GM21367 (cell line): ENCODE measurements at regions not wholly inside any gene's neighbourhood (a gene's known extent, or its start where the extent isn't known, plus 50 kb on each side); places are given as distances from the start of the nearest gene placed in this dataset.
"Not testable (repeated sequence)": the region's sequence is repeated elsewhere in the genome, so short reads cannot be mapped to it uniquely, and the experiment has no call there.

Source experiments
- ATAC-seq: cut with Tn5 transposase; IDR thresholded peaks from one replicate; pipeline ENCODE4 v1.9.1; 2021; ENCODE audit not compliant: unreplicated experiment

GRCh38 chr22:48782811-48783511, 1044.7 kb downstream of the BRD1 start:
- ATAC-seq: no peak

DNA sequence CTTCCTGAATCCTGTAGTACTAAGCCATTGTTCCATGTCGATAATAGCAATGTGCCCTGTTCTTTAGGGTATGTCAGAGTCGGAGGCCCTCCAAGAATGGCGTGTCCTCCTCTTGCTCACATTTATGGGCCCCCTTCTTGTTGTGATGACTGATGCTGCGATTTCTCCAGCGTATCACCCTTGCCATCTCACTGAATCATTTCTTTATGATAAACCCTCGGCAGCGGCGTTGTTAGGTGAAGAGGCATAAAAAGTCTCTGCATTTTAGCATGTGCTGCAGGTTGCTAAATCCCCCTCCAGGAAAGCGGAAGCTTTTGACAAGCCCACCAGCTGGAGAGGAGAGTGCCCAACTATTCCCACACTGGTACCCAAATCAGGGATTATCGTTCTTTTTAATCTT, 1045.3 kb downstream of the BRD1 start:
- ATAC-seq: no peak

DNA sequence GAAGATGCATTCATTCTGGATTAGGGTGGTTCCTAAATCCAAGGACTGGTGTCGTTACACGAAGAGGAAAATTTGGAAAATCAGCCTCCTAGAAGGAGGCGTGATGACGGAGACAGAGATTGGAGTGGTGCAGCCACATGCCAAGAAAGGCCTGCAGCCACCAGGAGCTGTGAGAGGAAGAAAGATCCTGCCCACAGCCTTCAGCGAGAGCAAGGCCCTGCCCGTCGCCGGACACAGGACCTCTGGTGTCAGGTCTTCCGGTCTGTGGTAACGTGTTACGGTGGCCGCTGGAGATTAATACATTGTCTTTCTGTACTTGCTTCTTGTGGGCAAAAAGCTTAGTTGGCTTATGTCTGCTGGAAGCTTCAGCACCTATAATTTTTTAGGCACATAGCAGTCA, 1045.8 kb downstream of the BRD1 start:
- ATAC-seq: no peak

DNA sequence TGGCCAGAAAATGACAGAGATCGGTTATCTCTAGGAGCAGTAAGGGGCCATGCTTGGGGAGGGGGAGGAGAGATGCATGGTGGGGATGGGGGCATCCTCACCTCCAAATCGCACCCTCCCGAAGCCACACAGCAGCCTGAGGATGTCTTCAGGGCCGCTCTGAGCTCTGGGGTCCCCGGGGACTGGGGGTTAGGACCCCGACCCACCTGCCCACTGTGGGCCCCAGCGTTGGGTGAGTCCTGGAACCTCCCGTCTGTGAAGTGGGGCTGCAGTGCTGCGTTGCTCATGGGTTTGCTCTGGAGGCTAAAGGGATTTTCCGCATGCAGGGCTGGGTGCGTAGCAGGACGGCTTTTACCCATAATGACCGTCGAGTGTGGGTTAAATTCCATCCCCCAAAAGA, 1046.3 kb downstream of the BRD1 start:
- no peak for ATAC-seq

GRCh38 chr22:48780597-48781277, 1046.9 kb downstream of the BRD1 start:
- no peak for ATAC-seq

DNA sequence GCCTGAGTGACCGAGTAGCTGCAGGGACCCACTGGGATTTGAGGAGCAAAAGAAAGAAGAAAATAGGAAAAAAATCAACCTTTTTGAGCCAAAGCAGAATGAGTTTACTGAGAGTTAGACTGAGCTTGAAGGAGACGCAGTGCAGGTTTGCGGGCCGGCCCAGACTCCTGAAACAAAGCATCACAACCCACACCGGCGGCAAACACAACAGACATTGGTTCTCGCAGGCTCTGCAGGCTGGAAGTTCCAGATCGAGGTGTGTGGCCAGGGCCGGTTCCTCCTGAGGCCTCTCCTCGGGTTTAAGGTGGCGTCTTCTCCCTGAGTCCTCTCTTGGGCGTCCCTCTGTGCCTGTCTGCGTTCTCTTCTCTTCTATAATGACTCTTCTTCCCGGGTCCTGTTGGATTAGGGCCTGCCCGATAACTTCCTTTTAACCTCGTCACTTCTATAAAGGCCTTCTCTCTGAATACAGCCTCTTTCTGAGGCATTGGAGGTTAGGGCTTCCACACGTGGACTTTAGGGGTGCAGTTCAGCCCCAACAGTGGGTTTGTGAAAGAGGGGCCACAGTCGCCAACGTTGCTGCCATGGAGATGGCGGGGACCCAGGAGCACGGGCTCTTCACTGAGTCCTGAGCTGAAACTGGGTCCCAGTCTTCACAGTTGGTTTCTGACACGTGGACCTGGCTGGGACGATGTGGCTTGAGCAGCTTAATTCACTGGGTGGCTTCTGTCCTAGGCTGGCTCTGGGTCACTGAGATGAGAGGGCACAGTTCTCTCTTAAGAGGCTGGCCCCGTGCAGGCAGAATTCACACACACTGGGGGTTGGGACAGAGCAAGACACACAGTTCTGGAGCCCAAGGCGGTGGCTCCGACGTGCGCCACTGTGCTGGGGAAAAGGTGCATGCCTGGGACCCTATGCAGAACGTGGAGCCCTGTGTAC, 1047.7 kb downstream of the BRD1 start:
- no peak for ATAC-seq

- ATAC-seq: no peak
Measured at GRCh38 chr22:48779211-48779643, 1048.4 kb downstream of the BRD1 start.

- no peak for ATAC-seq
Measured at GRCh38 chr22:48778308-48779195, 1049.1 kb downstream of the BRD1 start.

GRCh38 chr22:48772286-48772907, 1055.3 kb downstream of the BRD1 start:
- ATAC-seq: no peak

DNA sequence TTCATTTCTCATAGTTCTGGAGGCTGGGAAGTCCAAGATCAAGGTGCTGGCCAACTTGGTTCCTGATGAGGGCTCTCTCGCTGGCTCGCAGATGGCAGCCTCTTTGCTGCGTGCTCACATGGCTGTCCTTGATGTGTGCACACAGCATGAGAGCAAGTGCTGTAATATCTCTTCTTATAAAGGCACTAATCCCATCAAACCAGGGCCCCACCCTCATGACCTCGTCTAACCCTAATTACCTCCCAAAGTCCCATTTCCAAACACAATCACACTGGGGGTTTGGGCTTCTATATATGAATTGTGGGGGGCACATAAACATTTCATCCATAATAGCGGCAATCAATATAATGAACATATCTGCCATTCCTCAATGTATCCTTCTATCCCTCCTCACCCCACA, 1062.1 kb downstream of the BRD1 start:
- no peak for ATAC-seq

DNA sequence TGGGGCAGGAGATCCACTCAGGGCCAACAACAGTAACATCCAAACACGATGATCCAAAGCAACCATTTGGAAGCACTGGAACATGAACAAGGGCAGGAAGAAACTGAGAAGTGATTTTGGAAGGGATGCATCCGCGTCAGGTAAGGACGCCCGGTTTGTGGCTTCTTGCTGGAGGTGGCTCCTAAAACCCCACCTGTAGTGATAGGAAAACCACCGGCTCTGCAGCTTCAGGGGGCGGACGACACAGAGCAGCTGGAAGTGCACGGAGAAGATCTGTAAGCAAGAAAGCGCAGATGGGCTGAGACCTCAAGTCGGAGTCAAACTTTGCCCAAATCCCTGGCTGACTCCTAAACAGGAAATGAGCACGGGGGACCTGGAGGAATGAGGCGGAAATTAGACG, 1066.1 kb downstream of the BRD1 start:
- no peak for ATAC-seq

DNA sequence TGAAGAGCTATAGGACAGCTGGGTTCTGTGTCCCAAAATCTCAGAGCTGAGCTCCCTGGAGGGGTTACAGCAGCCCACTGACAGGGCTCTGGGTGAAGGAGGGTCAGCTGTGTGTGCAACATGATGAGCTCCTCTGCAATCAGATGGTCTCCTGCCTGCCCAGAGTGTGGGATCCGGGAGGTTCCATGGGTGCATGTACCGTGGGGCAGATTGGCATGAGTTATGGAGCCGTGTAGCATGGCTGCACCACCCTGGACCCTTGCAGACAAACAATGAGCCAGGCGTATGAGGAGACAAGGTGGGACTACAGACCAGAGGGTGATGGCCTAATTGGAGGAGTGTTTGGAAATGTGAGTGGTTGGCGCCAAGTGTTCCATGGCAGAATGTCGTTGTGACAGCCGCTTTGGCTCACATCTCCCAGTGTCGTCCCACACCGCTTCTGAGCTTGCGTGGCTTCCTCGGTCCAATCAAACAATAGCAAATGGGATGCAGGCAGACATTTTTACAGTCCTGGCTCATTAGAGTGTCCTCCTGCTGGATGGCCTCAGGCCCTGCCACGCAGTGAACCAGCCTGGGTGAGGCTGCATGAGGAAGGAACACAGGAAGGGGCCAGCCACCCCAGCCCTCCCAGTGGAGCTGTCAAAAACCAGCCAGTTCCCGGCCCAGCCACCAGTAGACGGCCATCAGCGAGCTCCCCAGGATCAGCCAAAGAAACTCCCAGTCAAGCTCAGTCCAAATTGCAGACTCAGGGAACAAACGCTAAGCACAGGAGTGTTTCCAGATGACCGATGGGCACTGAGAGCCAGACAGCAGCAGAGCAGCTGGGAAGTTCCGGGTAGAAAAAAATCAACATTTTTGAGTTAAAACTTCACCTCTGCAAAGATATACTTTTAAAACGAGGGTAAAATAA, 1066.9 kb downstream of the BRD1 start:
- no peak for ATAC-seq

- no peak for ATAC-seq
Measured at GRCh38 chr22:48758881-48759875, 1068.5 kb downstream of the BRD1 start.

- ATAC-seq: no peak
Measured at GRCh38 chr22:48757985-48758561, 1069.6 kb downstream of the BRD1 start.

DNA sequence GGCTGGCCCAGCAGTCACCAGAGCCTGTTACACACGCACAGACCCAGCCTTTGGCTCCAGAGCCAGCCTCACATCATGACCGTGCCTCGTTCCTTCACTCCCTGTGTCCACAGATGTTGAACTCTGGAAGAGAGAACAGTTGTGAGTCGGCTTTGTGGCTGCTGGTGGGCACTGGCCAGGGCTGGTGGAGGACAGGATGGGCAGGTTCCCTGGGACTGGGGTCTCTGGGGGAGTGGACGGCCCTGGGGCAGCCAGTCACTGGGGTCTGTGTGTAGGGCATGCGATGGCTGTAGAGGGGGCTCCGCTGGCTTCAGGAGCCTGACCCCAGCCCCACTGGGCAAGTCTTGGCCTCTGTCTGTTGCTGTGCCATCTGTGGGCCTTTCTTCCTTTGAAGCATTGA, 1070.1 kb downstream of the BRD1 start:
- ATAC-seq: no peak

GRCh38 chr22:48757135-48757534, 1070.5 kb downstream of the BRD1 start:
- not testable (repeated sequence) for ATAC-seq
